HS-27A (cell line): ENCODE measurements at regions not wholly inside any gene's neighbourhood (a gene's known extent, or its start where the extent isn't known, plus 50 kb on each side); places are given as distances from the start of the nearest gene placed in this dataset.

Experiments used
- DNase-seq: peaks from one replicate; pipeline ENCODE4 v3.0.0-alpha.2; 2012; ENCODE audit warnings: low read depth, missing footprints

GRCh38 chr14:65877624-65878023 is 465.1 kb downstream of the FUT8 start:
- no peak for DNase-seq

- no peak for DNase-seq
These were observed 466.1 kb downstream of the FUT8 start for GRCh38 chr14:65878586-65878985.

- DNase-seq, result no peak
These were observed 466.9 kb downstream of the FUT8 start for GRCh38 chr14:65879248-65880009.

- no peak for DNase-seq
These were observed 468.0 kb downstream of the FUT8 start for GRCh38 chr14:65880507-65880906.

- DNase-seq, result no peak
These were observed 469.1 kb downstream of the FUT8 start for GRCh38 chr14:65881642-65882041.

GRCh38 chr14:65888677-65889076 is 476.1 kb downstream of the FUT8 start:
- no peak for DNase-seq

GRCh38 chr14:65892315-65892714 is 479.8 kb downstream of the FUT8 start:
- no peak for DNase-seq

GRCh38 chr14:65900164-65900563 is 487.6 kb downstream of the FUT8 start:
- DNase-seq, result no peak

GRCh38 chr14:65901595-65901994 is 489.1 kb downstream of the FUT8 start:
- DNase-seq, result no peak

- no peak for DNase-seq
These were observed 492.5 kb downstream of the FUT8 start for GRCh38 chr14:65904988-65905387.

GRCh38 chr14:65906344-65906743 is 493.8 kb downstream of the FUT8 start:
- no peak for DNase-seq

GRCh38 chr14:65906948-65907347 is 494.4 kb downstream of the FUT8 start:
- DNase-seq, result no peak

GRCh38 chr14:65910108-65910786 is 497.7 kb downstream of the FUT8 start:
- no peak for DNase-seq

- DNase-seq, result no peak
These were observed 502.6 kb downstream of the FUT8 start for GRCh38 chr14:65915125-65915524.

- DNase-seq, result no peak
These were observed 503.5 kb downstream of the FUT8 start for GRCh38 chr14:65916055-65916454.

GRCh38 chr14:65920996-65921395 is 508.5 kb downstream of the FUT8 start:
- DNase-seq, result no peak

- no peak for DNase-seq
These were observed 509.6 kb downstream of the FUT8 start for GRCh38 chr14:65922142-65922541.

GRCh38 chr14:65926504-65926903 is 514.0 kb downstream of the FUT8 start:
- DNase-seq, result no peak

GRCh38 chr14:65926935-65927700 is 514.6 kb downstream of the FUT8 start:
- no peak for DNase-seq

- no peak for DNase-seq
These were observed 515.4 kb downstream of the FUT8 start for GRCh38 chr14:65927931-65928356.

GRCh38 chr14:65928995-65929394 is 516.5 kb downstream of the FUT8 start:
- DNase-seq, result no peak

- DNase-seq, result no peak
These were observed 521.0 kb downstream of the FUT8 start for GRCh38 chr14:65933400-65934069.
